ENCODE measurements at regions not wholly inside any gene's neighbourhood (a gene's known extent, or its start where the extent isn't known, plus 50 kb on each side); places are given as distances from the start of the nearest gene placed in this dataset.

GRCh38 chr5:124398460-124398859 lies 348.0 kb downstream of the ZNF608 start:
- no peaks in the 10 kb centered on the region for H3K36me3 ChIP-seq
- H3K9me3 ChIP-seq = no peaks in the 10 kb centered on the region
- ATAC-seq (no peak), DNase-seq (no peak), FAIRE-seq (no peak)
- H3K4me3 ChIP-seq = no peak overlapping the region
- intact Hi-C loops (cut with DNase I) = no loop called here
- no peak for TF ChIP-seq CTCF (IDR thresholded peaks at IDR 0.05)
- no peaks in the 10 kb centered on the region for H3K4me1 ChIP-seq
- WGBS, 2 donors = 78 to 86% methylated on average over 2 of the region's 2 CpGs
- no peak overlapping the region for H3K27ac ChIP-seq
- no peaks in the 10 kb centered on the region for H3K27me3 ChIP-seq

GRCh38 chr5:124397317-124397716 lies 349.1 kb downstream of the ZNF608 start:
- ATAC-seq (no peak), FAIRE-seq (no peak), DNase-seq (no peak)
- no peaks in the 10 kb centered on the region for H3K4me1 ChIP-seq
- H3K9me3 ChIP-seq = no peaks in the 10 kb centered on the region
- 95 to 99% methylated on average over 2 of the region's 2 CpGs for WGBS, 2 donors
- H3K36me3 ChIP-seq = no peaks in the 10 kb centered on the region
- no peak overlapping the region for H3K4me3 ChIP-seq
- no peak overlapping the region for H3K27ac ChIP-seq
- intact Hi-C loops (cut with DNase I) = no loop called here
- no peak for TF ChIP-seq CTCF (IDR thresholded peaks at IDR 0.05)
- no peaks in the 10 kb centered on the region for H3K27me3 ChIP-seq

- FAIRE-seq (no peak), ATAC-seq (no peak), DNase-seq (no peak)
- Histone ChIP-seq H3K27me3 (no peaks in the 10 kb centered on the region), H3K4me3 (no peak overlapping the region), H3K9me3 (no peaks in the 10 kb centered on the region), H3K4me1 (no peaks in the 10 kb centered on the region), H3K36me3 (no peaks in the 10 kb centered on the region), H3K27ac (no peak overlapping the region)
- TF ChIP-seq CTCF (IDR thresholded peaks at IDR 0.05) = no peak
- intact Hi-C loops (cut with DNase I) = no loop called here
- 38 to 50% methylated on average over 5 of the region's 5 CpGs for WGBS, 2 donors
These were observed 350.5 kb downstream of the ZNF608 start for GRCh38 chr5:124395926-124396325.

GRCh38 chr5:124395287-124395686 lies 351.2 kb downstream of the ZNF608 start:
- TF ChIP-seq CTCF (IDR thresholded peaks at IDR 0.05) = no peak
- ATAC-seq (peak in 2 of 4 donors; percentile 32 to 34), DNase-seq (no peak), FAIRE-seq (no peak)
- 58 to 64% methylated on average over 11 of the region's 11 CpGs for WGBS, 2 donors
- no peak overlapping the region for H3K27ac ChIP-seq
- H3K4me3 ChIP-seq = no peak overlapping the region
- H3K27me3 ChIP-seq = no peaks in the 10 kb centered on the region
- no peaks in the 10 kb centered on the region for H3K4me1 ChIP-seq
- no peaks in the 10 kb centered on the region for H3K36me3 ChIP-seq
- no peaks in the 10 kb centered on the region for H3K9me3 ChIP-seq
- intact Hi-C loops (cut with DNase I) = no loop called here

- intact Hi-C loops (cut with DNase I) = no loop called here
- no peaks in the 10 kb centered on the region for H3K36me3 ChIP-seq
- H3K27me3 ChIP-seq = no peaks in the 10 kb centered on the region
- ATAC-seq (no peak), DNase-seq (no peak), FAIRE-seq (no peak)
- H3K9me3 ChIP-seq = no peaks in the 10 kb centered on the region
- no peak overlapping the region for H3K27ac ChIP-seq
- WGBS, 2 donors = 77 to 87% methylated on average over 9 of the region's 9 CpGs
- no peak overlapping the region for H3K4me3 ChIP-seq
- no peak for TF ChIP-seq CTCF (IDR thresholded peaks at IDR 0.05)
- no peaks in the 10 kb centered on the region for H3K4me1 ChIP-seq
These were observed 351.7 kb downstream of the ZNF608 start for GRCh38 chr5:124394700-124395245.
